Mammary epithelial cell (primary cell): ENCODE measurements at regions not wholly inside any gene's neighbourhood (a gene's known extent, or its start where the extent isn't known, plus 50 kb on each side); places are given as distances from the start of the nearest gene placed in this dataset.

ENCODE experiments used
- EZH2 ChIP-seq: IDR thresholded peaks from 2 replicates; pipeline ENCODE4 v1.6.1; 2012; ENCODE audit warnings: low read length, inconsistent platforms, borderline replicate concordance
- TF ChIP-seq, protein P1 (sequence below), 2 donors: IDR thresholded peaks in 1 of 2; conservative IDR thresholded peaks in 1 of 2; 2 replicates each; pipeline ENCODE4 v1.5.1; 2011 to 2012; ENCODE audit warnings: inconsistent platforms in 2 of 2, low read length in 2 of 2, mild to moderate bottlenecking in 2 of 2, control low read depth in 1 of 2, low read depth in 1 of 2; ENCODE audit not compliant: insufficient read depth in 1 of 2; ENCODE audit errors: extremely low read depth in 1 of 2

GRCh38 chr2:85939131-85939530, 50.3 kb upstream of the ST3GAL5 start:
- TF ChIP-seq, protein P1, sequence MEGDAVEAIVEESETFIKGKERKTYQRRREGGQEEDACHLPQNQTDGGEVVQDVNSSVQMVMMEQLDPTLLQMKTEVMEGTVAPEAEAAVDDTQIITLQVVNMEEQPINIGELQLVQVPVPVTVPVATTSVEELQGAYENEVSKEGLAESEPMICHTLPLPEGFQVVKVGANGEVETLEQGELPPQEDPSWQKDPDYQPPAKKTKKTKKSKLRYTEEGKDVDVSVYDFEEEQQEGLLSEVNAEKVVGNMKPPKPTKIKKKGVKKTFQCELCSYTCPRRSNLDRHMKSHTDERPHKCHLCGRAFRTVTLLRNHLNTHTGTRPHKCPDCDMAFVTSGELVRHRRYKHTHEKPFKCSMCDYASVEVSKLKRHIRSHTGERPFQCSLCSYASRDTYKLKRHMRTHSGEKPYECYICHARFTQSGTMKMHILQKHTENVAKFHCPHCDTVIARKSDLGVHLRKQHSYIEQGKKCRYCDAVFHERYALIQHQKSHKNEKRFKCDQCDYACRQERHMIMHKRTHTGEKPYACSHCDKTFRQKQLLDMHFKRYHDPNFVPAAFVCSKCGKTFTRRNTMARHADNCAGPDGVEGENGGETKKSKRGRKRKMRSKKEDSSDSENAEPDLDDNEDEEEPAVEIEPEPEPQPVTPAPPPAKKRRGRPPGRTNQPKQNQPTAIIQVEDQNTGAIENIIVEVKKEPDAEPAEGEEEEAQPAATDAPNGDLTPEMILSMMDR (conservative IDR thresholded peaks at IDR 0.05 in 1 of 2, IDR thresholded peaks at IDR 0.05 in 1 of 2; ENCODE audit: extremely low read depth in 1 of 2, insufficient read depth in 1 of 2, low read depth in 1 of 2, low read length in 2 of 2), result no peak
- no peak for TF ChIP-seq EZH2
